DND-41 (cell line): ENCODE measurements at regions not wholly inside any gene's neighbourhood (a gene's known extent, or its start where the extent isn't known, plus 50 kb on each side); places are given as distances from the start of the nearest gene placed in this dataset.

Experiments used
- ATAC-seq: fragments of 200-7000 bp; cut with Tn5 transposase; 3 replicates; pipeline ENCODE4 v1.9.1; 2021; ENCODE audit warnings: low read depth; ENCODE audit not compliant: insufficient read depth
- DNase-seq: peaks from one replicate; pipeline ENCODE4 v3.0.0-alpha.2; 2020
- H2AFZ ChIP-seq: 2 replicates; pipeline ENCODE4 v1.6.0; 2012; ENCODE audit warnings: low read depth, low read length
- H3K27ac ChIP-seq: 2 replicates; pipeline ENCODE4 v1.5.1; 2012; ENCODE audit warnings: low read length, inconsistent platforms
- H3K27me3 ChIP-seq: fragments of 200-600 bp; sonication (generic); 2 replicates; pipeline ENCODE4 v1.6.0; 2012; ENCODE audit warnings: low read length, mild to moderate bottlenecking, inconsistent platforms; ENCODE audit not compliant: insufficient read depth, poor library complexity
- H3K36me3 ChIP-seq: 2 replicates; pipeline ENCODE4 v1.5.1; 2012; ENCODE audit warnings: low read length, inconsistent platforms; ENCODE audit not compliant: insufficient read depth
- H3K4me1 ChIP-seq: 2 replicates; pipeline ENCODE4 v1.5.1; 2012; ENCODE audit warnings: mild to moderate bottlenecking, low read length; ENCODE audit not compliant: insufficient read depth
- H3K4me2 ChIP-seq: 2 replicates; pipeline ENCODE4 v1.6.0; 2012; ENCODE audit warnings: mild to moderate bottlenecking, moderate library complexity, low read length, inconsistent platforms; ENCODE audit not compliant: insufficient read depth
- H3K4me3 ChIP-seq, 2 experiments: fragments of 200-600 bp in 1 of 2; shearing (Covaris generic) in 1 of 2; 2 replicates each; pipeline ENCODE4 v1.5.1; 2012 to 2016; ENCODE audit warnings: inconsistent platforms in 2 of 2, low read length in 2 of 2, mild to moderate bottlenecking in 2 of 2, low read depth in 1 of 2, moderate library complexity in 1 of 2
- H3K79me2 ChIP-seq: 2 replicates; pipeline ENCODE4 v1.6.0; 2012; ENCODE audit warnings: low read length, inconsistent platforms; ENCODE audit not compliant: insufficient read depth
- H3K9ac ChIP-seq: 2 replicates; pipeline ENCODE4 v1.6.0; 2012; ENCODE audit warnings: low read depth, mild to moderate bottlenecking, inconsistent platforms, low read length, moderate library complexity
- H3K9me3 ChIP-seq: 2 replicates; pipeline ENCODE4 v1.5.1; 2012; ENCODE audit warnings: low read length, moderate library complexity, mild to moderate bottlenecking, inconsistent platforms; ENCODE audit not compliant: insufficient read depth, severe bottlenecking
- H4K20me1 ChIP-seq: 2 replicates; pipeline ENCODE4 v1.6.0; 2012; ENCODE audit warnings: low read length; ENCODE audit not compliant: insufficient read depth
- EZH2 ChIP-seq: IDR thresholded peaks from 3 replicates; pipeline ENCODE4 v1.6.1; 2012; ENCODE audit warnings: borderline replicate concordance, low read depth, mild to moderate bottlenecking, moderate library complexity, low read length, inconsistent platforms; ENCODE audit not compliant: severe bottlenecking
- TF ChIP-seq, protein P1 (sequence below): IDR thresholded peaks from 2 replicates; pipeline ENCODE4 v1.5.1; 2012; ENCODE audit warnings: borderline replicate concordance, low read length, moderate library complexity, mild to moderate bottlenecking; ENCODE audit not compliant: poor library complexity, severe bottlenecking; ENCODE audit errors: extremely low read depth

DNA sequence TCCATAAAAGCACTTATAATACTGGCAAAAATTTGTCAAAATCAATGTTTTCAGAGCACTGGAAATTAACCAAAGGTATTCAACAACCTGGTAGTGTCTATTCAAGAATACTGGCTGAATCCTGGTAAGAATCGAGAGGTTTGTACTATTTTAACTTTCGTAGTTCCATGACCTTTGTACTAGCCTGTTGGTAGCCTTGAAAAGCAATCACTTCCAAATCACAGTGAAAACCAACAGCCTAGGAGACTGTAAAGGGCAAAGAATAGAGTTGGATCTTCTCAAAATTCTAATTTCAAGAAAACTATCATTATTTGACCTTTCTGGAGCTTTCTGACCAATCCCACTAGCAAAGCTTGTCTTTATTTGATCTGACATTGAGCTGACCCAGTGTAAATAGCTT, 64.8 kb upstream of the CCDC178 start:
- Histone ChIP-seq H3K27ac (no peak overlapping the region), H3K79me2 (no peaks in the 10 kb centered on the region), H3K27me3 (no peaks in the 10 kb centered on the region), H3K9me3 (no peaks in the 10 kb centered on the region), H4K20me1 (no peaks in the 10 kb centered on the region), H3K4me1 (no peaks in the 10 kb centered on the region), H3K36me3 (no peaks in the 10 kb centered on the region), H3K4me3 (no peak overlapping the region), H2AFZ (no peak overlapping the region), H3K4me2 (no peak overlapping the region), H3K9ac (no peak overlapping the region)
- DNase-seq, result no peak
- ATAC-seq, result no peak
- TF ChIP-seq, protein P1, sequence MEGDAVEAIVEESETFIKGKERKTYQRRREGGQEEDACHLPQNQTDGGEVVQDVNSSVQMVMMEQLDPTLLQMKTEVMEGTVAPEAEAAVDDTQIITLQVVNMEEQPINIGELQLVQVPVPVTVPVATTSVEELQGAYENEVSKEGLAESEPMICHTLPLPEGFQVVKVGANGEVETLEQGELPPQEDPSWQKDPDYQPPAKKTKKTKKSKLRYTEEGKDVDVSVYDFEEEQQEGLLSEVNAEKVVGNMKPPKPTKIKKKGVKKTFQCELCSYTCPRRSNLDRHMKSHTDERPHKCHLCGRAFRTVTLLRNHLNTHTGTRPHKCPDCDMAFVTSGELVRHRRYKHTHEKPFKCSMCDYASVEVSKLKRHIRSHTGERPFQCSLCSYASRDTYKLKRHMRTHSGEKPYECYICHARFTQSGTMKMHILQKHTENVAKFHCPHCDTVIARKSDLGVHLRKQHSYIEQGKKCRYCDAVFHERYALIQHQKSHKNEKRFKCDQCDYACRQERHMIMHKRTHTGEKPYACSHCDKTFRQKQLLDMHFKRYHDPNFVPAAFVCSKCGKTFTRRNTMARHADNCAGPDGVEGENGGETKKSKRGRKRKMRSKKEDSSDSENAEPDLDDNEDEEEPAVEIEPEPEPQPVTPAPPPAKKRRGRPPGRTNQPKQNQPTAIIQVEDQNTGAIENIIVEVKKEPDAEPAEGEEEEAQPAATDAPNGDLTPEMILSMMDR, result no peak
- TF ChIP-seq EZH2, result no peak

DNA sequence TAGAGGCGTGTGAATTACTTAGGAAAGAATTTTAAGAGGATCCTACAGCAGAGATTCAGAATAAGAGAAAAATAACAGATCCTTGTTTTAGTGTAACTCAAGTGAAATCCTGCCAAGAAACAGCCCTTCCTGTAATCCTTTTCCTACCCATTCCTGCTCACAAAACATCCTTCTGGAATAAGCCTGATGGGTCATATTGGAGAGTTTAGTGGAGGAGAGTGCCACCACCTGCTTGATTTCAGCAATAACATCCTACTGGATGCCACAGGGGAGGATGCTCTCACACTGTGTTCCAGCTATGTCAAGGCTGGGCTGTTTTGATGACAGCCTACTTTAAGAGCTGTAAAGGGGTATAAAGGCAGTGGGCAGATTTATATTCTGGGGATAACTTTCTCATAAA, 54.8 kb upstream of the CCDC178 start:
- no peaks in the 10 kb centered on the region for H3K9me3 ChIP-seq
- no peaks in the 10 kb centered on the region for H3K27me3 ChIP-seq
- no peak overlapping the region for H3K9ac ChIP-seq
- H3K4me2 ChIP-seq, result no peak overlapping the region
- H3K36me3 ChIP-seq, result no peaks in the 10 kb centered on the region
- H3K4me3 ChIP-seq, result no peak overlapping the region
- DNase-seq, result no peak
- H3K27ac ChIP-seq, result no peak overlapping the region
- no peaks in the 10 kb centered on the region for H4K20me1 ChIP-seq
- no peaks in the 10 kb centered on the region for H3K4me1 ChIP-seq
- no peak for ATAC-seq
- no peaks in the 10 kb centered on the region for H3K79me2 ChIP-seq
- no peak overlapping the region for H2AFZ ChIP-seq
- no peak for TF ChIP-seq EZH2
- TF ChIP-seq, protein P1, result peak; percentile 53
